OCI-LY3 (cell line): ENCODE measurements at regions not wholly inside any gene's neighbourhood (a gene's known extent, or its start where the extent isn't known, plus 50 kb on each side); places are given as distances from the start of the nearest gene placed in this dataset.
"Not testable (repeated sequence)": the region's sequence is repeated elsewhere in the genome, so short reads cannot be mapped to it uniquely, and the experiment has no call there.

Experiments used
- H2AFZ ChIP-seq: fragments of 200-600, 300-600 bp; shearing (Covaris generic); 2 replicates; pipeline ENCODE4 v1.6.0; 2014; ENCODE audit warnings: antibody characterized with exemption, low read depth, low read length
- H3K27ac ChIP-seq: fragments of 200-600, 300-600 bp; sonication (generic); 2 replicates; pipeline ENCODE4 v1.5.1; 2014; ENCODE audit warnings: mild to moderate bottlenecking, low read length, moderate library complexity, mixed read lengths
- H3K27me3 ChIP-seq: fragments of 200-600, 300-600 bp; sonication (generic); 2 replicates; pipeline ENCODE4 v1.6.1; 2014; ENCODE audit warnings: low read depth, low read length, mixed read lengths
- H3K36me3 ChIP-seq: fragments of 200-600, 300-600 bp; sonication (generic); replicated peaks from 2 replicates; pipeline ENCODE3; 2014; ENCODE audit warnings: low read depth, low read length, mixed read lengths
- H3K4me1 ChIP-seq: fragments of 300-600, 200-600 bp; sonication (generic); 2 replicates; pipeline ENCODE4 v1.6.1; 2014; ENCODE audit warnings: low read length, mixed read lengths
- H3K4me2 ChIP-seq: fragments of 200-600, 300-600 bp; sonication (generic); 2 replicates; pipeline ENCODE4 v1.6.1; 2014; ENCODE audit warnings: low read length, mixed read lengths
- H3K4me3 ChIP-seq: fragments of 300-600, 200-600 bp; sonication (generic); 2 replicates; pipeline ENCODE4 v1.5.1; 2014; ENCODE audit warnings: antibody characterized with exemption, mild to moderate bottlenecking, low read length, moderate library complexity
- H3K79me2 ChIP-seq: fragments of 300-600, 200-600 bp; shearing (Covaris generic); 2 replicates; pipeline ENCODE4 v1.6.1; 2014; ENCODE audit warnings: mild to moderate bottlenecking, low read length, mixed read lengths
- H3K9ac ChIP-seq: fragments of 300-600, 200-600 bp; shearing (Covaris generic); 2 replicates; pipeline ENCODE4 v1.6.0; 2014; ENCODE audit warnings: mild to moderate bottlenecking, low read length, moderate library complexity
- H3K9me3 ChIP-seq: fragments of 200-600, 300-600 bp; shearing (Covaris generic); 2 replicates; pipeline ENCODE4 v1.6.1; 2014; ENCODE audit warnings: low read length, mixed read lengths; ENCODE audit not compliant: insufficient read depth
- H4K20me1 ChIP-seq: fragments of 200-600, 300-600 bp; sonication (generic); 2 replicates; pipeline ENCODE4 v1.6.1; 2016; ENCODE audit warnings: low read length, mixed read lengths; ENCODE audit not compliant: insufficient read depth

DNA sequence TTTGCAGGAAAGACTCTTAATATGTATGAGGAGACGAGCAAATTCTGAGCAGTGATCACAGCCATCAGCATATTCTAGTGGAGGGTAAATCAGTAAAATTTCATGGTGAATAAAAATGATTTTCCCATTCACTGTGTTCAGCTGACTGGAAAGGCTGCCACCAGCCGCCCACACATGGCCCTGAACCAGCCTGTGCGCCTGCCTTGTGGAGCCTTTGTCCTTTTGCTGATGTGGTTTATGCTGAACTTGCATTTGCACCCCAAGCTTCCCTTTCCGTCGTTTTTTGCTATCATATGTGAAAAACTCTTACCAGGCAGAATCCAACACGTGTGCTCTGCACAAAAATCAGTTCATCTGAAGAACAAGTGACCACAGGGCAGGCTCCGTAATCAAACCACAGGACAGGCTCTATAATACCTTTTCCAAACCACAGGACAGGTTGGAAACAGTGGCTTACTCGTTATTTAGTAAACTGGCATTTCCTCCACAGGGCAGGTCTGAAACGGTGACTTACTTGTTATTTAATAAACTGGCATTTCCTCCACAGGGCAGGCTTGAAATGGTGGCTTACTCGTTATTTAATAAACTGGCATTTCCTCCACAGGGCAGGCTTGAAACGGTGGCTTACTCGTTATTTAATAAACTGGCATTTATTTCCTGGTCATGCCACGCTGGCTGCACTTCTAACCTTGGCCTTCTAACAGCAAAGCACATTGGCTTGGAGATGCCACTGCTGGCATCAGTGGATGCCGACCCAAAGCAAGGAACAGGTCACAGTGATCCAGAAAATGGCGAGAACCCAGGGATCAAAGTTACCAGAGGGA is 58.4 kb upstream of the TNK2 start:
- H3K4me1 ChIP-seq, H3K9ac ChIP-seq, H4K20me1 ChIP-seq, H3K79me2 ChIP-seq, H3K27me3 ChIP-seq, H3K9me3 ChIP-seq, H2AFZ ChIP-seq, H3K27ac ChIP-seq, H3K4me3 ChIP-seq, H3K4me2 ChIP-seq, H3K36me3 ChIP-seq: not testable (repeated sequence)

GRCh38 chr3:195965217-195965616 is 56.9 kb upstream of the TNK2 start:
- not testable (repeated sequence) for H3K79me2 ChIP-seq, H3K4me3 ChIP-seq, H3K36me3 ChIP-seq, H3K9ac ChIP-seq, H3K9me3 ChIP-seq, H3K4me2 ChIP-seq, H3K4me1 ChIP-seq, H2AFZ ChIP-seq, H4K20me1 ChIP-seq, H3K27ac ChIP-seq, H3K27me3 ChIP-seq

DNA sequence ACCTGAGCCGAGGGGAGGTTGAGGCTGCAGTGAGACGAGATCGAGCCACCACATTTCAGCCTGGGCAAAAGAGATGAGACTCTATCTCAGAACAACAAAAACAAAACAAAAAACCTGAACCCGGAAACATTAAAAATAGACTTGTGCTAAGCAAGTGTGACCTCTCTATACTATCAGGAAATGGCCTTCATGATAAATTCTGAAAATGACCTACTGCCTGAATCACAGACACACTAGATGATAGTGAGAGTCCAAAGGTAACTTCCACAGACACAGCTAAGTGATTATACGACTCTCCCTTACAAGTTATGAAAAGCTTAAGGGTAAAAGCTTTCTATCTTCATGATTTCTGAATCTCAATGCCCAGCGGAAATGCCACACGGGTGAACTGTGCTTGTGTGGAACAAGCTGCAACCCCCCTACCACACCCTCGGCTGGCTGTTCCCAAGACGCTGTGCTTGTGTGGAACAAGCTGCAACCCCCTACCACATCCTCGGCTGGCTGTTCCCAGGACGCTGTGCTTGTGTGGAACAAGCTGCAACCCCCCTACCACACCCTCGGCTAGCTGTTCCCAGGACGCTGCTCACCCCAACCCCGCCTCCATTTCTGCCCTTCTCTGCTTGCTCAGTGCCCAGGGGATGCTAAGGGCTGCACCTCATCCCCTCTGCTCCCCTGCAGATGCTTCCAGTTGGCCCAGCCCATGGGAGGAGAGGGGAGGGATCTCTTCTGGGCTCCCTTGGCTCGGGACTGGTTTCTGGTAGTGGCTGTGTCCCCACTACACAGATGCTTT is 56.2 kb upstream of the TNK2 start:
- not testable (repeated sequence) for H3K9ac ChIP-seq, H3K27me3 ChIP-seq, H3K79me2 ChIP-seq, H3K4me3 ChIP-seq, H3K36me3 ChIP-seq, H4K20me1 ChIP-seq, H3K9me3 ChIP-seq, H3K4me2 ChIP-seq, H3K27ac ChIP-seq, H2AFZ ChIP-seq, H3K4me1 ChIP-seq

DNA sequence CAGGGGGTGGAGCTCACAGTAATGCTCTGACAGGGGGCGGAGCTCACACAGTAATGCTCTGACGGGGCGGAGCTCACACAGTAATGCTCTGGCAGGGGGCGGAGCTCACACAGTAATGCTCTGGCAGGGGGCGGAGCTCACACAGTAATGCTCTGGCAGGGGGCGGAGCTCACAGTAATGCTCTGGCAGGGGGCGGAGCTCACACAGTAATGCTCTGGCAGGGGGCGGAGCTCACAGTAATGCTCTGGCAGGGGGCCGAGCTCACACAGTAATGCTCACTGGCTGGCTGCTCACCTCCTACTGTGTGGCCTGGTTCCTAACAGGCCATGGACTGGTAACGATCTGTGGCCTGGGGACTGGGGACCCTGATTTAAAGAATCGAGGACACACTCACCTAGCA is 53.9 kb upstream of the TNK2 start:
- not testable (repeated sequence) for H3K36me3 ChIP-seq, H3K4me1 ChIP-seq, H3K79me2 ChIP-seq, H2AFZ ChIP-seq, H3K9me3 ChIP-seq, H3K27ac ChIP-seq, H3K27me3 ChIP-seq, H3K4me2 ChIP-seq, H4K20me1 ChIP-seq, H3K9ac ChIP-seq, H3K4me3 ChIP-seq

DNA sequence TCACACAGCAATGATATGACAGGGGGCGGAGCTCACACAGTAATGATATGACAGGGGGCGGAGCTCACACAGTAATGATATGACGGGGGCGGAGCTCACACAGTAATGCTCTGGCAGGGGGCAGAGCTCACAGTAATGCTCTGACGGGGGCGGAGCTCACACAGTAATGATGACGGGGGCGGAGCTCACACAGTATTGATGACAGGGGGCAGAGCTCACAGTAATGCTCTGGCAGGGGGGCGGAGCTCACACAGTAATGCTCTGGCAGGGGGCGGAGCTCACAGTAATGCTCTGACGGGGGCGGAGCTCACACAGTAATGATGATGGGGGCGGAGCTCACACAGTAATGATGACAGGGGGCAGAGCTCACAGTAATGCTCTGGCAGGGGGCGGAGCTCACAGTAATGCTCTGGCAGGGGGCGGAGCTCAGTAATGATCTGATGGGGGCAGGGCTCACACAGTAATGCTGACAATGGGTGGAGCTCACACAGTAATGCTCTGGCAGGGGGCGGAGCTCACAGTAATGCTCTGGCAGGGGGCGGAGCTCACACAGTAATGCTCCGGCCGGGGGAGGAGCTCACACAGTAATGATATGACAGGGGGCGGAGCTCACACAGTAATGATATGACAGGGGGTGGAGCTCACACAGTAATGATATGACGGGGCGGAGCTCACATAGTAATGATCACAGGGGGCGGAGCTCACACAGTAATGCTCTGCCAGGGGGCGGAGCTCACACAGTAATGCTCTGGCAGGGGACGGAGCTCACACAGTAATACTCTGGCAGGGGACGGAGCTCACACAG is 52.8 kb upstream of the TNK2 start:
- not testable (repeated sequence) for H3K4me2 ChIP-seq, H3K4me3 ChIP-seq, H3K9ac ChIP-seq, H2AFZ ChIP-seq, H4K20me1 ChIP-seq, H3K9me3 ChIP-seq, H3K4me1 ChIP-seq, H3K27me3 ChIP-seq, H3K36me3 ChIP-seq, H3K27ac ChIP-seq, H3K79me2 ChIP-seq

DNA sequence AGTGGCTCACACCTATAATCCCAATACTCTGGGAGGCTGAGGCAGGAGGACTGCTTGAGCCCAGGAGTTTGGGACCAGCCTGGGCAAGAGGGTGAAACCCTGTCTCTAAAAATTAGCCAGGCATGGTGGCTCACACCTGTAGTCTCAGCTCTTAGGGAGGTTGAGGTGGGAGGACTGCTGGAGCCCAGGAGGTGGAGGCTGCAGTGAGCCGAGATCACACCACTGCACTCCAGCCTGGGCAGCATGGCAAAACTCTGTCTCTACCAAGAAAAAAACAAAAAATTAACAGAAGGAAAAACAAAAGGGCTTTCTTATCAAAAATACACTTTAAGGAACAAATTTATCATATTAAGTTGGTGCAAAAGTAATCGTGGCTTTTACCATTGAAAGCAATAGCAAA is 51.8 kb upstream of the TNK2 start:
- not testable (repeated sequence) for H3K27ac ChIP-seq, H3K9ac ChIP-seq, H3K4me3 ChIP-seq, H3K4me2 ChIP-seq, H3K79me2 ChIP-seq, H3K4me1 ChIP-seq, H4K20me1 ChIP-seq, H3K27me3 ChIP-seq, H3K36me3 ChIP-seq, H2AFZ ChIP-seq, H3K9me3 ChIP-seq

DNA sequence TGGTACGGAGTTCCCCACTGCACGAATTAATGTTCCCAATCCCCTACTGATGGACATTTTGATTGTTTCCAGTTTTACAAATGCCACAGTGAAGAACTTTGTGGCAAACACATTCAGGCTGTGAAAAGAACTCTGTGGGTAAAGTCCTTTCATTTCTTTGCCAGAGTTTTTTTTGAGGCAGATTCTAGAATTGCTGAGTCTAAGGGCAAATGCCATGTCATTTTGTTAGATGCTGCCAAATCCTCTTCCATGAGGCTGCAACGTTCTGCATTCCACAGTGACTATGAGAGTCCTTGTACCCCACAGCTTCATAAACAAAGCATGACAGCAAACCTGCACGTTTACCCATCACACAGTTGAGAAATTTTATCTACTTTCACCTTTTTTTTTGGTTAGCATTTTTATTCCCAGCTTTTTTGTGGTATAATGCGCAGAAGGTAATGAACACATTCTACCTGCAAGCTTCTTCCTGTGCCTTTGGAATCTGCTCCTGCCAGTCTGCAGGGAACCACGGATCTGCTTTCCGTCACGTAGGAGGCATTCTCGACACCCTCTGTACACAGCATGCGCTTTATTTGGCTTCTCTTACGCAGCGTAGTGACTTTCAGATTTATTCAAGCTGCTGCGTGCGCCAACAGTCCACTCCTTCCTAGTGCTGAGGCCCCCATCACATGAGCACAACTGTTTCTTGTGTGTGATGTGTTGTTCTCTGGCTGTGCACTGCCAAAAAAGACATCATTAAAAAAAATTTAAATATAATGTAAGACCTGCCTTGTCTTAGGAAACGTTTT is 51.2 kb upstream of the TNK2 start:
- H3K9ac ChIP-seq, H3K36me3 ChIP-seq, H3K9me3 ChIP-seq, H3K4me2 ChIP-seq, H4K20me1 ChIP-seq, H3K27me3 ChIP-seq, H3K79me2 ChIP-seq, H3K4me1 ChIP-seq, H2AFZ ChIP-seq, H3K4me3 ChIP-seq, H3K27ac ChIP-seq: not testable (repeated sequence)

DNA sequence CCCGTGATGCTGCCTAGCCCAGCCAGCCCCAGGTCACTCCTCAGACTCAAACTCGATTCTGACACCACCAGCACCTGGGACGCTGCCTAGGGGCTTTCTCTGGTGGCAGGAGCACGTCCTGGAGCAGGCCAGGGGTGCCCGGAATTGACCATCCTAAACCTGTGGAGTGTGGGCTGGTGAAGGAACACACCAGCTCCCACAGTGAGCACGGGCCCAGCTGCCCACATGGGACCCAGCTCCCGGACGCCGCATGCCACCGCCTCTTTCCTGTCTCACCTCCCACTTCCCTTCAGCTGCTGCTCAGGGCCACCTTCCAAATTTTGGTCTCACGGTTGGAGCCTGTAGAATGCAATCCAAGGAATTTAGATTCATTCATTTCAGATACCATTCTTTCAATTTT is 50.4 kb upstream of the TNK2 start:
- H3K4me2 ChIP-seq, H3K36me3 ChIP-seq, H3K27me3 ChIP-seq, H3K9me3 ChIP-seq, H3K27ac ChIP-seq, H4K20me1 ChIP-seq, H3K9ac ChIP-seq, H2AFZ ChIP-seq, H3K4me1 ChIP-seq, H3K79me2 ChIP-seq, H3K4me3 ChIP-seq: not testable (repeated sequence)
